ENCODE measurements at regions not wholly inside any gene's neighbourhood (a gene's known extent, or its start where the extent isn't known, plus 50 kb on each side); places are given as distances from the start of the nearest gene placed in this dataset.

DNA sequence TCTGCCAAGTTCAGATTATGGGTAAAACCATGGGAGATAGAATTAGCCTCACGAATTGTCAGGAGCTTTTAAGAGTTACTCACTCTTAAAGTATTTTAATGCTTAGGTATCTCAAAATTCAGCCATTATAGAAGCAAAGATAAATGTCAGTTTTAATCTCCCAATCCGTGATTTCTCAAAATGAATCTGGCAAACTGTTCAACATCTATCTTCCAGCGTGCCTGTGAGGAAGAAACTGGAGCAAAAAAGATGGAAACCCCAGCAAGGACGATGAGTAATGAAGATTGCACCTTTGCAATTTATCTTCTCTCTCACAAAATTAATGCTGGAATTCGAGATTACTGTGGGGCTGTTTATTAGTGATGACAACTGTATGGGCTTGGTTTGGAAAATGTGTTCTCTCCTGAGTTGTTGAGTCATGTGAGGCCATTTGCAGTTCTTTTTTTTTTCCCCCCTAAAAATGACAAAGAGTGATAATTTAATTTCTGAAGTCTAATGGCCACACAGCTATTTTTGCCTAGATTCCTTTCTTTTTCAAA, 70.5 kb downstream of the PYDC2 start:
- no peak for ATAC-seq
- in situ Hi-C loops (cut with MboI; ENCODE audit: low sequenced_read_pairs in 4 of 4) (no loop called here), intact Hi-C loops (cut with DNase I; ENCODE audit: low total_unique reads) (no loop called here)
- TF ChIP-seq, protein P1, sequence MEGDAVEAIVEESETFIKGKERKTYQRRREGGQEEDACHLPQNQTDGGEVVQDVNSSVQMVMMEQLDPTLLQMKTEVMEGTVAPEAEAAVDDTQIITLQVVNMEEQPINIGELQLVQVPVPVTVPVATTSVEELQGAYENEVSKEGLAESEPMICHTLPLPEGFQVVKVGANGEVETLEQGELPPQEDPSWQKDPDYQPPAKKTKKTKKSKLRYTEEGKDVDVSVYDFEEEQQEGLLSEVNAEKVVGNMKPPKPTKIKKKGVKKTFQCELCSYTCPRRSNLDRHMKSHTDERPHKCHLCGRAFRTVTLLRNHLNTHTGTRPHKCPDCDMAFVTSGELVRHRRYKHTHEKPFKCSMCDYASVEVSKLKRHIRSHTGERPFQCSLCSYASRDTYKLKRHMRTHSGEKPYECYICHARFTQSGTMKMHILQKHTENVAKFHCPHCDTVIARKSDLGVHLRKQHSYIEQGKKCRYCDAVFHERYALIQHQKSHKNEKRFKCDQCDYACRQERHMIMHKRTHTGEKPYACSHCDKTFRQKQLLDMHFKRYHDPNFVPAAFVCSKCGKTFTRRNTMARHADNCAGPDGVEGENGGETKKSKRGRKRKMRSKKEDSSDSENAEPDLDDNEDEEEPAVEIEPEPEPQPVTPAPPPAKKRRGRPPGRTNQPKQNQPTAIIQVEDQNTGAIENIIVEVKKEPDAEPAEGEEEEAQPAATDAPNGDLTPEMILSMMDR (IDR thresholded peaks at IDR 0.05 in 4 of 5, conservative IDR thresholded peaks at IDR 0.05 in 1 of 5): no peak
- TF ChIP-seq POLR2A (IDR thresholded peaks at IDR 0.05): no peak
- no peak overlapping the region for H3K27ac ChIP-seq
- H3K36me3 ChIP-seq: no peaks in the 10 kb centered on the region
- H3K4me3 ChIP-seq: no peak overlapping the region
- H3K27me3 ChIP-seq: no peaks in the 10 kb centered on the region
- DNase-seq: no peak
- no peaks in the 10 kb centered on the region for H3K9me3 ChIP-seq
- no peaks in the 10 kb centered on the region for H3K4me1 ChIP-seq

DNA sequence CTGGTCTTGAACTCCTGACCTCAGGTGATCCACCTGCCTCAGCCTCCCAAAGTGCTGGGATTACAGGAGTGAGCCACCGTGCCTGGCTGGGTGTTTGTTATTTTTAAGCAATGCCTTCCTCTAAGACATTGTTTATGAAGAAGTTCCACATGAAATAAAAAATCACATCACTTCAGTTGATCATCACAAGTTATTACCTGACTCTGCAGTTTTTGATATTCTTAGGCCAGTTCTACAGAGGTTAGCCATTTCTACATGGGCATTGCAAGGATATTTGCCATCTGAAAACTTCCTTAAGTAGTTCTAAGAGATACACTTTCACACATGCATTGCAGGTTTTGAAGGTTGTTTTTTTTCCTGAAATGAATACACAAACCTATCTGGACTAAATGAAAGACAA, 82.1 kb downstream of the PYDC2 start:
- Histone ChIP-seq H3K27me3 (no peaks in the 10 kb centered on the region), H3K36me3 (no peaks in the 10 kb centered on the region), H3K27ac (no peak overlapping the region), H3K4me1 (no peaks in the 10 kb centered on the region), H3K4me3 (no peak overlapping the region), H3K9me3 (no peaks in the 10 kb centered on the region)
- in situ Hi-C loops (cut with MboI; ENCODE audit: low sequenced_read_pairs in 4 of 4): no loop called here
- intact Hi-C loops (cut with DNase I; ENCODE audit: low total_unique reads): no loop called here
- ATAC-seq (no peak), DNase-seq (no peak)
- TF ChIP-seq, protein P1 (IDR thresholded peaks at IDR 0.05 in 4 of 5, conservative IDR thresholded peaks at IDR 0.05 in 1 of 5): no peak

DNA sequence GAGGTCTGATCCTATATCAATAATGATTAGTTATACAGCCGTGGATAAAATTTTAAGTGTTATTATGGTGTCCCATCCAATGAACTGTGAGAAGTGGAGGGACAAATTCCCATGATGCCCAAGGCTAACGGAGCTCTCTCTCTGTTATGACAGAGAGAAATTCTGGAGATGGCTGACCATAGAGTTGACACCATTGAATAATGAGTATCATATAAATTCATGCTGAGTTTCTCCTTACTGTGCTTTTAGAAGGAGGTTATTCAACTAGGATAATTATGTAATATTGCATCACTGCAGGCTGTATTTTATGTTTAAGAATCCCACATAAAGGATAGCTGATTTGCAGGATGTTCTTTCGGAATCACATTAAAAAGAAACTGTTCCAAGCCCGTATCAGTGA, 82.9 kb downstream of the PYDC2 start:
- no peak for TF ChIP-seq POLR2A (IDR thresholded peaks at IDR 0.05)
- TF ChIP-seq, protein P1 (IDR thresholded peaks at IDR 0.05 in 4 of 5, conservative IDR thresholded peaks at IDR 0.05 in 1 of 5): no peak
- no peaks in the 10 kb centered on the region for H3K27me3 ChIP-seq
- H3K4me1 ChIP-seq: no peaks in the 10 kb centered on the region
- no peak for DNase-seq
- intact Hi-C loops (cut with DNase I; ENCODE audit: low total_unique reads) (no loop called here), in situ Hi-C loops (cut with MboI; ENCODE audit: low sequenced_read_pairs in 4 of 4) (no loop called here)
- H3K4me3 ChIP-seq: no peak overlapping the region
- no peaks in the 10 kb centered on the region for H3K36me3 ChIP-seq
- no peaks in the 10 kb centered on the region for H3K9me3 ChIP-seq
- H3K27ac ChIP-seq: no peak overlapping the region
- no peak for ATAC-seq

DNA sequence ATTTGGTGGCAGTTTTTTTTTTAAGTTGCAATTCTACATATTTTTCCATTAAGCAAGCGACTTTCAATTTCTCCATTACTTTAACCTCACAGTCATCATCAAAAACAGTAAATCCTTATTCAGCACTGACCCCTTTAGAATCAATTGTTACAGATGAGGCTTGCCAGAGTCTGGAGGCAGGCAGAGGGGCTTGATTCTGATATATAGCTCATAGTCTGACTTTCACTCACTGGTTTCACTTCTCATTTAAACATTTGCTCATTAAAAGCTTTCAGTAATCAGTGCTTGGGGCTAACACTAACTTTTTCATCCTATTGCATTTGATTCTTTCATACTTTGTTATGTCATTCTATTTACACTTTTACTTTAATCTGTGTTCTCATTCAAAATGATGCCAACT, 88.4 kb downstream of the PYDC2 start:
- in situ Hi-C loops (cut with MboI; ENCODE audit: low sequenced_read_pairs in 4 of 4): no loop called here
- intact Hi-C loops (cut with DNase I; ENCODE audit: low total_unique reads): no loop called here
- H3K36me3 ChIP-seq: no peaks in the 10 kb centered on the region
- ATAC-seq (no peak), DNase-seq (no peak)
- TF ChIP-seq POLR2A (IDR thresholded peaks at IDR 0.05): no peak
- TF ChIP-seq, protein P1 (IDR thresholded peaks at IDR 0.05 in 4 of 5, conservative IDR thresholded peaks at IDR 0.05 in 1 of 5): no peak
- H3K4me1 ChIP-seq: no peaks in the 10 kb centered on the region
- H3K9me3 ChIP-seq: no peaks in the 10 kb centered on the region
- H3K27me3 ChIP-seq: no peaks in the 10 kb centered on the region
- H3K4me3 ChIP-seq: no peak overlapping the region
- no peak overlapping the region for H3K27ac ChIP-seq

DNA sequence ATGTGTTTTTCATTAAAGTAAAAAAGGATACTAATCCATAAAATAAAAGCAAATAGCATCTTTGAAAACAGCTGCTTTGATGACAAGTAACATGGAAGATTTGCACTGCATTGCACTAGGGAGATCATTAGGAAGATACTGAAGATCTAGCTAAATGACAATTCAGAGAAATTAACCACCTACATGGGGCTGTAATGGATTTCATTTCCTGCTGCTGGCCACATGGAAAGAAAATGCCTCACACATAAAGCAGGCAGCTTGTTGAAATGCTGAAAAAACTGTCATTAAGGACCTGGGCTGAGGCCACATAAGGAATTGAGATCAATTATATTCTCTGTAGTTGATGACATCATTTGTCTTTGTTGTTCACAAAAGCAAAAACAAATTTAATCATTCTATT, 94.1 kb downstream of the PYDC2 start:
- no peaks in the 10 kb centered on the region for H3K9me3 ChIP-seq
- ATAC-seq: no peak
- no peaks in the 10 kb centered on the region for H3K4me1 ChIP-seq
- no peak overlapping the region for H3K4me3 ChIP-seq
- H3K27ac ChIP-seq: no peak overlapping the region
- intact Hi-C loops (cut with DNase I; ENCODE audit: low total_unique reads): no loop called here
- in situ Hi-C loops (cut with MboI; ENCODE audit: low sequenced_read_pairs in 4 of 4): no loop called here
- DNase-seq: no peak
- no peaks in the 10 kb centered on the region for H3K27me3 ChIP-seq
- no peak for TF ChIP-seq POLR2A (IDR thresholded peaks at IDR 0.05)
- TF ChIP-seq, protein P1 (IDR thresholded peaks at IDR 0.05 in 4 of 5, conservative IDR thresholded peaks at IDR 0.05 in 1 of 5): no peak
- no peaks in the 10 kb centered on the region for H3K36me3 ChIP-seq

All from gastrocnemius medialis (tissue), 4 donors.